ENCODE measurements at regions not wholly inside any gene's neighbourhood (a gene's known extent, or its start where the extent isn't known, plus 50 kb on each side); places are given as distances from the start of the nearest gene placed in this dataset.

GRCh38 chr18:34320267-34320666 lies 95.6 kb upstream of the NOL4 start:
- POLR2A ChIA-PET = interaction anchor here (0.9 kb wide), 1 partner anchor 486 kb away, joined by 4 read pairs; no protein-coding TSS in a partner anchor
- BruUV-seq (replicated peaks) = no TSS peak

GRCh38 chr18:34321066-34321465 lies 96.4 kb upstream of the NOL4 start:
- POLR2A ChIA-PET = interaction anchor here (0.9 to 1.0 kb wide), 2 partner anchors 20 to 487 kb away, joined by 4 read pairs; no protein-coding TSS in a partner anchor
- Histone ChIP-seq H3K9me3 (ENCODE audit: low read length) (no peaks in the 10 kb centered on the region), H3K27ac (ENCODE audit: low read depth, low read length, poor library complexity, severe bottlenecking) (no peak overlapping the region), H3K4me2 (ENCODE audit: low read length) (no peak overlapping the region), H3K36me3 (ENCODE audit: insufficient read depth, low read length) (no peaks in the 10 kb centered on the region), H4K20me1 (ENCODE audit: insufficient read depth, low read length) (no peaks in the 10 kb centered on the region), H3K4me3 (ENCODE audit: low read depth, low read length, poor library complexity, severe bottlenecking) (no peak overlapping the region), H3K79me2 (ENCODE audit: insufficient read depth, low read depth, low read length) (no peaks in the 10 kb centered on the region), H3K4me1 (ENCODE audit: insufficient read depth, low read length, poor library complexity, severe bottlenecking) (no peaks in the 10 kb centered on the region), H3K9me2 (ENCODE audit: insufficient read depth, low read length) (no peaks in the 10 kb centered on the region), H2AFZ (ENCODE audit: low read length) (no peak overlapping the region)
- no peak for DNase-seq (ENCODE audit: low spot score)
- no peak for TF ChIP-seq CTCF (conservative IDR thresholded peaks at IDR 0.05; ENCODE audit: low read length)
- TF ChIP-seq EZH2phosphoT487 (IDR thresholded peaks at IDR 0.05; ENCODE audit: borderline replicate concordance, low read depth, low read length) = no peak
- intact Hi-C loops (cut with micrococcal nuclease; ENCODE audit: unreplicated experiment) = loop anchor here (5.0 to 10.0 kb wide), 2 partner anchors 196 to 489 kb away; no protein-coding TSS in a partner anchor
- BruUV-seq (replicated peaks) = no TSS peak
- CTCF ChIA-PET (ENCODE audit: unreplicated experiment) = no interaction called here

More at GRCh38 chr18:34320267-34320666, 95.6 kb upstream of the NOL4 start:
- no peak overlapping the region for H3K4me3 ChIP-seq (ENCODE audit: low read depth, low read length, poor library complexity, severe bottlenecking)
- no peak overlapping the region for H3K27ac ChIP-seq (ENCODE audit: low read depth, low read length, poor library complexity, severe bottlenecking)
- TF ChIP-seq CTCF (conservative IDR thresholded peaks at IDR 0.05; ENCODE audit: low read length) = no peak
- no peak for TF ChIP-seq EZH2phosphoT487 (IDR thresholded peaks at IDR 0.05; ENCODE audit: borderline replicate concordance, low read depth, low read length)
- H3K9me3 ChIP-seq (ENCODE audit: low read length) = no peaks in the 10 kb centered on the region
- H3K79me2 ChIP-seq (ENCODE audit: insufficient read depth, low read depth, low read length) = no peaks in the 10 kb centered on the region
- no peak for DNase-seq (ENCODE audit: low spot score)
- no peaks in the 10 kb centered on the region for H3K4me1 ChIP-seq (ENCODE audit: insufficient read depth, low read length, poor library complexity, severe bottlenecking)
- CTCF ChIA-PET (ENCODE audit: unreplicated experiment) = no interaction called here
- H3K4me2 ChIP-seq (ENCODE audit: low read length) = no peak overlapping the region
- no peaks in the 10 kb centered on the region for H3K9me2 ChIP-seq (ENCODE audit: insufficient read depth, low read length)
- no peaks in the 10 kb centered on the region for H4K20me1 ChIP-seq (ENCODE audit: insufficient read depth, low read length)
- intact Hi-C loops (cut with micrococcal nuclease; ENCODE audit: unreplicated experiment) = loop anchor here (5.0 to 10.0 kb wide), 2 partner anchors 195 to 488 kb away; no protein-coding TSS in a partner anchor
- no peak overlapping the region for H2AFZ ChIP-seq (ENCODE audit: low read length)
- H3K36me3 ChIP-seq (ENCODE audit: insufficient read depth, low read length) = no peaks in the 10 kb centered on the region
